ENCODE measurements at regions not wholly inside any gene's neighbourhood (a gene's known extent, or its start where the extent isn't known, plus 50 kb on each side); places are given as distances from the start of the nearest gene placed in this dataset.

- Mint-ChIP-seq H3K4me1 (peaks cover 10% of the 10 kb centered on the region), H3K4me3 (no peak overlapping the region), H3K27ac (no peak overlapping the region), H3K36me3 (peaks cover 2% of the 10 kb centered on the region), H3K9me3 (no peaks in the 10 kb centered on the region)
- no peak for ATAC-seq
- no peak for DNase-seq (ENCODE audit: low spot score in 2 of 2)
Measured at GRCh38 chr1:23639460-23640095, 52.0 kb upstream of the RPL11 start.

DNA sequence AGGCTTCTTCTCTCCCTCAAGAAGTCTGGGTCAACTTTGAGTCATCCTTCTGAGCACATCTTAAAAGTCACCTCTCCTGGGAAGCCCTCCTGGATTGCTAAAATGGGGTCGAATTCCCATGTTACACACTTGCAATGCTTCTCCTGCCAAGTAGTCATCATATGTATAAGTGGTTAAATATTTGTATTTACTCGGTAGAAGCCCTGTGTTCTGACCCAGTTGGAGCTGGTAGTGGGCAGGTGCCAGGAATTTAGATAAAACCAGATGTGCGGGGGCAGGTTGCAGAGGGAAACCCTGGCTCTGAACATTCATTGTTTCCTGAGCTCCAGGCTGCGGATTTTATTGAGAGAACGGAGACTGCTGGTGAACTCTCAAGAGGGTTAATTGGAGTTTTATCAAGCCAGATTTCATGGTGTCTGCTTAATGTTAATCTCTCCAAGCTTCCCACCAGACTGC is 52.8 kb upstream of the RPL11 start:
- no peak overlapping the region for H3K27ac Mint-ChIP-seq
- no peaks in the 10 kb centered on the region for H3K9me3 Mint-ChIP-seq
- H3K4me3 Mint-ChIP-seq: no peak overlapping the region
- no peak for ATAC-seq
- peaks cover 6% of the 10 kb centered on the region for H3K36me3 Mint-ChIP-seq
- no peak for DNase-seq (ENCODE audit: low spot score in 2 of 2)
- peaks cover 16% of the 10 kb centered on the region for H3K4me1 Mint-ChIP-seq

DNA sequence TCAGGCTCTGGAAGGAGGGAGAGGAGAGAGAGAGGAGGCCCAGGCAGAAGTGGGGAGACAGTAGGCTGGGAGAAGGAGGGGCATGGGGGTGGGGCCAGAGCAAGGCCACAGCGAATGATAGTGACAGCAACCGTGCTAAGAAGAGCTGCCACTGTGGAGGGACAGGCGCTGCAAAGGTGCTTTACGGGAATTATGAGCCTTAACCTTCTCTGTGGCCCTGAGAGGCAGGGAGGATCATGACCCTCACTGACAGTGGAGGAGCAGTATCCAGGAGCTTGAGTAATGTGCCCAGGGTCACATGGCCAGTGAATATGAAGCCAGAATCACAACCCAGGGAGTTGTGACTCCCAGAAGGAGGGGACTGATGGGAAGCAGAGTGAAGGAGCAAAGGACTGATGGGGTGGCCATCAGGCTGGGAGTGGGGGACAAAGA is 53.4 kb upstream of the RPL11 start:
- DNase-seq (ENCODE audit: low spot score in 2 of 2): no peak
- H3K4me3 Mint-ChIP-seq: no peak overlapping the region
- no peak for ATAC-seq
- H3K4me1 Mint-ChIP-seq: peaks cover 16% of the 10 kb centered on the region
- no peak overlapping the region for H3K27ac Mint-ChIP-seq
- no peaks in the 10 kb centered on the region for H3K9me3 Mint-ChIP-seq
- H3K36me3 Mint-ChIP-seq: peaks cover 6% of the 10 kb centered on the region

GRCh38 chr1:23636009-23636408 is 55.6 kb upstream of the RPL11 start:
- Mint-ChIP-seq H3K36me3 (peaks cover 6% of the 10 kb centered on the region), H3K4me3 (peak overlapping the region; percentile 53), H3K9me3 (no peaks in the 10 kb centered on the region), H3K4me1 (peaks cover 16% of the 10 kb centered on the region), H3K27ac (no peak overlapping the region)
- ATAC-seq (no peak), DNase-seq (ENCODE audit: low spot score in 2 of 2) (no peak)

GRCh38 chr1:23634840-23635651 is 56.6 kb upstream of the RPL11 start:
- Mint-ChIP-seq H3K4me3 (peak overlapping the region; percentile 53), H3K27ac (peak overlapping the region; percentile 27), H3K4me1 (peaks cover 16% of the 10 kb centered on the region), H3K36me3 (peaks cover 6% of the 10 kb centered on the region), H3K9me3 (no peaks in the 10 kb centered on the region)
- ATAC-seq (peak; percentile 77), DNase-seq (ENCODE audit: low spot score in 2 of 2) (peak; percentile 35 to 80)

- Mint-ChIP-seq H3K4me3 (peak overlapping the region; percentile 53), H3K9me3 (no peaks in the 10 kb centered on the region), H3K27ac (peak overlapping the region; percentile 27), H3K4me1 (peaks cover 16% of the 10 kb centered on the region), H3K36me3 (peaks cover 6% of the 10 kb centered on the region)
- DNase-seq (ENCODE audit: low spot score in 2 of 2): no peak
- ATAC-seq: no peak
Measured at GRCh38 chr1:23634518-23634839, 57.1 kb upstream of the RPL11 start.

DNA sequence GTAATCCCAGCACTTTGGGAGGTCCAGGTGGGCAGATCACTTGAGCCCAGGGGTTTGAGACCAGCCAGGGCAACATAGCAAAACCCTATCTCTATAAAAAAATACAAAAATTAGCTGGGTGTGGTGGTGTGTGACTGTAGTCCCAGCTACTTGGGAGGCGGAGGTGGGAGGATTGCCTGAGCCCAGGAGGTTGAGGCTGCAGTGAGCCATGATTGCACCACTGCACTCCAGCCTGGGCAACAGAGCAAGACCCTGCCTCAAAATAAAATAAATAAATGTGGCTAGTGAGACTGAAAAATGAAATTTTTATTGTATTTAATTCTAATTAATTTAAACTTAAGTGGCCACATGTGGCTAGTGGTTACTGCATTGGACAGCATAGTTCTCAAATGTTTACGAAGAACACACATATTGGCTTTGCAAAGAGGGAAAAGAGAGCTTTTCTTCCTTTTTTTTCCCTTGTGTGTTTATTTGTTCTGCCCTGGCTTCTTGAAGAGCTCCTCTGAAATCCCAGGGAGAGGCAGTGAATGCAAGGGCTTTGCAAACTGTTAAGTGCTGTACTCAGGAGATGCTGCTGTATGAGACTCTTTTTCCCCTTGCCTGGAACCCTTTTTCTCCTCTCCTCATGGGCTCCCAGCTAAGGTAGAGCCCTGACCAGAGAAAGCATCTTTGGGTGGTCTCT is 59.0 kb upstream of the RPL11 start:
- no peaks in the 10 kb centered on the region for H3K9me3 Mint-ChIP-seq
- no peak overlapping the region for H3K4me3 Mint-ChIP-seq
- H3K4me1 Mint-ChIP-seq: peaks cover 28% of the 10 kb centered on the region
- ATAC-seq: no peak
- no peak overlapping the region for H3K27ac Mint-ChIP-seq
- no peak for DNase-seq (ENCODE audit: low spot score in 2 of 2)
- peaks cover 12% of the 10 kb centered on the region for H3K36me3 Mint-ChIP-seq

- no peak overlapping the region for H3K27ac Mint-ChIP-seq
- DNase-seq (ENCODE audit: low spot score in 2 of 2) (no peak), ATAC-seq (no peak)
- H3K36me3 Mint-ChIP-seq: peaks cover 12% of the 10 kb centered on the region
- H3K4me1 Mint-ChIP-seq: peaks cover 36% of the 10 kb centered on the region
- H3K4me3 Mint-ChIP-seq: no peak overlapping the region
- H3K9me3 Mint-ChIP-seq: peaks cover 4% of the 10 kb centered on the region
Measured at GRCh38 chr1:23629708-23630290, 61.8 kb upstream of the RPL11 start.

DNA sequence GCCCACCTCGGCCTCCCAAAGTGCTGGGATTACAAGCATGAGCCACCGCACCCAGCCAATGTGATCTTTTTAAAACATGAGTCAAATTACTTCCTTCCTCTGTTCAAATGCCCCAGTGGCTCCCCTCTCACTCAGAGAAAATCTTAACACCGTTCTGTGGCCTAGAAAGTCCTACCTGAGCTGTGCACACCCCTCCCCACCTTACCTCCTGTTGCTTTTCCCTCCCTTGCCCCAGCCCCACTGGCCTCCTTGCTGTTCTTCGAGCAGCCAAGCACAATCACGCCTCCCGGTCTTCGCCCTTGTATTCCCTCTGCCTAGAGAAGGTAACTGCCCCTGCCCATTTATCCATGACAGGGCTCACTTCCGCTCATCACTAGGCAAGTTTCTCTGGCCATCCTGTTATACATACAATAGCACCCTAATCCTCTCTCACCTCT is 62.6 kb upstream of the RPL11 start:
- Mint-ChIP-seq H3K4me3 (no peak overlapping the region), H3K4me1 (peaks cover 36% of the 10 kb centered on the region), H3K36me3 (peaks cover 6% of the 10 kb centered on the region), H3K9me3 (peaks cover 8% of the 10 kb centered on the region), H3K27ac (no peak overlapping the region)
- DNase-seq (ENCODE audit: low spot score in 2 of 2) (no peak), ATAC-seq (no peak)

- DNase-seq (ENCODE audit: low spot score in 2 of 2): no peak
- ATAC-seq: no peak
- H3K36me3 Mint-ChIP-seq: peaks cover 6% of the 10 kb centered on the region
- H3K4me1 Mint-ChIP-seq: peaks cover 42% of the 10 kb centered on the region
- peak overlapping the region; percentile 66 for H3K27ac Mint-ChIP-seq
- H3K4me3 Mint-ChIP-seq: peak overlapping the region; percentile 59
- peaks cover 8% of the 10 kb centered on the region for H3K9me3 Mint-ChIP-seq
Measured at GRCh38 chr1:23627069-23627735, 64.4 kb upstream of the RPL11 start.

DNA sequence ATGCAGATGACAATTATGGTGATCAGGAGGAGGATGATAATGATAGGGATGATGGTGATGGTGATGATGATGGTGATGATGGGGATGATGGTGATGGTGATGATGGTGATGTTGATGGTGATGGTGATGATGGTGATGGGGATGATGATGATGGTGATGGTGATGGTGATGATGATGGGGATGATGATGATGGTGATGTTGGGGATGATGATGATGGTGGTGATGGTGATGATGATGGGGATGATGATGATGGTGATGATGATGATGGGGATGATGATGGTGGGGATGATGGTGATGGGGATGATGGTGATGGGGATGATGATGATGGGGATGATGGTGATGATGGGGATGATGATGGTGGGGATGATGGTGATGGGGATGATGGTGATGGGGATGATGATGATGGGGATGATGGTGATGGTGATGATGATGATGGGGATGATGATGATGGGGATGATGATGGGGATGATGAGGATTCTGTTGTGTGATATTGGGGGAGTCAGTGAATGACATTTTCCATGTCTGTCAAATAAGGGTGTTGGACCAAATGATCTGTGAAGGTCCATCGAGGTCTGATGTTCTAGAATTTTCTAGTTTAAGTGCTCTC is 65.6 kb upstream of the RPL11 start:
- H3K9me3 Mint-ChIP-seq: peaks cover 8% of the 10 kb centered on the region
- peaks cover 6% of the 10 kb centered on the region for H3K36me3 Mint-ChIP-seq
- H3K4me3 Mint-ChIP-seq: no peak overlapping the region
- no peak overlapping the region for H3K27ac Mint-ChIP-seq
- DNase-seq (ENCODE audit: low spot score in 2 of 2): no peak
- ATAC-seq: no peak
- H3K4me1 Mint-ChIP-seq: peaks cover 44% of the 10 kb centered on the region

GRCh38 chr1:23625459-23625858 is 66.1 kb upstream of the RPL11 start:
- Mint-ChIP-seq H3K9me3 (peaks cover 8% of the 10 kb centered on the region), H3K4me3 (no peak overlapping the region), H3K36me3 (peaks cover 6% of the 10 kb centered on the region), H3K4me1 (peaks cover 50% of the 10 kb centered on the region), H3K27ac (no peak overlapping the region)
- ATAC-seq (no peak), DNase-seq (ENCODE audit: low spot score in 2 of 2) (no peak)

GRCh38 chr1:23624440-23624839 is 65.1 kb upstream of the ID3 start:
- ATAC-seq (peak; percentile 95), DNase-seq (ENCODE audit: low spot score in 2 of 2) (peak in 1 of 2 donors; percentile 13)
- Mint-ChIP-seq H3K9me3 (peaks cover 8% of the 10 kb centered on the region), H3K4me3 (peak overlapping the region; percentile 23), H3K27ac (peak overlapping the region; percentile 26), H3K4me1 (peaks cover 58% of the 10 kb centered on the region), H3K36me3 (peaks cover 5% of the 10 kb centered on the region)

GRCh38 chr1:23622284-23622683 is 63.0 kb upstream of the ID3 start:
- no peak for ATAC-seq
- Mint-ChIP-seq H3K4me1 (peaks cover 59% of the 10 kb centered on the region), H3K4me3 (no peak overlapping the region), H3K27ac (no peak overlapping the region), H3K36me3 (no peaks in the 10 kb centered on the region), H3K9me3 (peaks cover 8% of the 10 kb centered on the region)
- no peak for DNase-seq (ENCODE audit: low spot score in 2 of 2)

Measured in stimulated activated effector memory CD8-positive, alpha-beta T cell treated with anti-CD3 and anti-CD28 coated beads, Interleukin-12 subunit alpha, Interleukin-12 subunit beta, amount 100 ng/mL, for 72 hours (primary cell).